Sigmoid colon (tissue), 6 donors: ENCODE measurements at regions not wholly inside any gene's neighbourhood (a gene's known extent, or its start where the extent isn't known, plus 50 kb on each side); places are given as distances from the start of the nearest gene placed in this dataset.

ENCODE experiments used
- DNase-seq: peaks from one replicate; pipeline ENCODE4 v3.0.0-alpha.2; 2019
- H3K27ac ChIP-seq, 4 donors: fragments of 200-600 bp; sonication (generic); one replicate each; pipeline ENCODE4 v1.5.1; 2016 to 2019; ENCODE audit warnings: mild to moderate bottlenecking in 1 of 4
- H3K27me3 ChIP-seq, 3 donors: fragments of 200-600 bp; sonication (generic); one replicate each; pipeline ENCODE4 v1.5.1; 2019; ENCODE audit warnings: mild to moderate bottlenecking in 1 of 3
- H3K36me3 ChIP-seq, 4 donors: fragments of 200-600 bp; sonication (generic); one replicate each; pipeline ENCODE4 v1.5.1; 2016 to 2019
- H3K4me1 ChIP-seq, 4 donors: fragments of 200-600 bp; sonication (generic); one replicate each; pipeline ENCODE4 v1.5.1; 2017 to 2019
- H3K4me3 ChIP-seq, 4 donors: fragments of 200-600 bp; sonication (generic); one replicate each; pipeline ENCODE4 v1.5.1; 2017 to 2019; ENCODE audit warnings: mild to moderate bottlenecking in 2 of 4, moderate library complexity in 1 of 4
- H3K9me3 ChIP-seq, 4 donors: fragments of 200-600 bp in 3 of 4; sonication (generic) in 3 of 4; one replicate each; pipeline versions ENCODE4 v1.5.1 to v1.6.1; 2013 to 2019
- EP300 ChIP-seq, 4 donors: sonication (generic); formaldehyde crosslinking; IDR thresholded peaks; one replicate each; pipeline ENCODE4 v1.6.1; 2017; ENCODE audit warnings: antibody characterized with exemption in 4 of 4
- POLR2A ChIP-seq, 2 donors: fragments of 450-650 bp; IDR thresholded peaks; one replicate each; pipeline ENCODE4 v1.6.1; 2016; ENCODE audit warnings: antibody characterized with exemption in 2 of 2, mild to moderate bottlenecking in 2 of 2, moderate library complexity in 2 of 2
- POLR2AphosphoS5 ChIP-seq, 4 donors: sonication (generic); formaldehyde crosslinking; IDR thresholded peaks; one replicate each; pipeline ENCODE4 v1.6.1; 2017; ENCODE audit warnings: antibody characterized with exemption in 4 of 4
- WGBS, 2 donors: extraction: QIAGEN DNeasy Blood & Tissue Kit; methylation state at CpG; one replicate each; pipeline ENCODE4 v1.1.7; 2013; 5-methylcytosine and 5-hydroxymethylcytosine counted together
- intact Hi-C: fragments of 100-400 bp; cut with DNase I; formaldehyde crosslinking; loops from one replicate; pipeline ENCODE4 v1.15.1; 2023
- TF ChIP-seq, protein P1 (sequence below), 4 experiments: fragments of 450-650 bp in 3 of 4; fragments of 200-600 bp in 1 of 4; IDR thresholded peaks; one replicate each; pipeline ENCODE4 v1.5.1; 2016 to 2019; ENCODE audit warnings: antibody characterized with exemption in 4 of 4, mild to moderate bottlenecking in 3 of 4, moderate library complexity in 2 of 4
- donor health status: healthy with polysubstance abuse.
- donor health status: healthy.

- no peaks in the 10 kb centered on the region for H3K4me1 ChIP-seq
- intact Hi-C loops, result no loop called here
- H3K27me3 ChIP-seq, result no peaks in the 10 kb centered on the region
- H3K4me3 ChIP-seq, result no peak overlapping the region
- H3K27ac ChIP-seq, result no peak overlapping the region
- no peaks in the 10 kb centered on the region for H3K36me3 ChIP-seq
- no peaks in the 10 kb centered on the region for H3K9me3 ChIP-seq
- no peak for DNase-seq
- TF ChIP-seq POLR2AphosphoS5 (IDR thresholded peaks at IDR 0.05) (no peak), POLR2A (IDR thresholded peaks at IDR 0.05) (no peak), EP300 (IDR thresholded peaks at IDR 0.05) (no peak)
- TF ChIP-seq, protein P1, sequence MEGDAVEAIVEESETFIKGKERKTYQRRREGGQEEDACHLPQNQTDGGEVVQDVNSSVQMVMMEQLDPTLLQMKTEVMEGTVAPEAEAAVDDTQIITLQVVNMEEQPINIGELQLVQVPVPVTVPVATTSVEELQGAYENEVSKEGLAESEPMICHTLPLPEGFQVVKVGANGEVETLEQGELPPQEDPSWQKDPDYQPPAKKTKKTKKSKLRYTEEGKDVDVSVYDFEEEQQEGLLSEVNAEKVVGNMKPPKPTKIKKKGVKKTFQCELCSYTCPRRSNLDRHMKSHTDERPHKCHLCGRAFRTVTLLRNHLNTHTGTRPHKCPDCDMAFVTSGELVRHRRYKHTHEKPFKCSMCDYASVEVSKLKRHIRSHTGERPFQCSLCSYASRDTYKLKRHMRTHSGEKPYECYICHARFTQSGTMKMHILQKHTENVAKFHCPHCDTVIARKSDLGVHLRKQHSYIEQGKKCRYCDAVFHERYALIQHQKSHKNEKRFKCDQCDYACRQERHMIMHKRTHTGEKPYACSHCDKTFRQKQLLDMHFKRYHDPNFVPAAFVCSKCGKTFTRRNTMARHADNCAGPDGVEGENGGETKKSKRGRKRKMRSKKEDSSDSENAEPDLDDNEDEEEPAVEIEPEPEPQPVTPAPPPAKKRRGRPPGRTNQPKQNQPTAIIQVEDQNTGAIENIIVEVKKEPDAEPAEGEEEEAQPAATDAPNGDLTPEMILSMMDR (IDR thresholded peaks at IDR 0.05), result no peak
- 23 to 62% methylated on average over 3 of the region's 3 CpGs for WGBS, 2 donors
Measured at GRCh38 chr10:94065362-94065761, 71.6 kb downstream of the PLCE1 start.

- no peaks in the 10 kb centered on the region for H3K9me3 ChIP-seq
- TF ChIP-seq, protein P1 (IDR thresholded peaks at IDR 0.05), result no peak
- TF ChIP-seq POLR2AphosphoS5 (IDR thresholded peaks at IDR 0.05) (no peak), POLR2A (IDR thresholded peaks at IDR 0.05) (no peak), EP300 (IDR thresholded peaks at IDR 0.05) (no peak)
- H3K27ac ChIP-seq, result no peak overlapping the region
- no peaks in the 10 kb centered on the region for H3K27me3 ChIP-seq
- H3K36me3 ChIP-seq, result no peaks in the 10 kb centered on the region
- DNase-seq, result no peak
- no peaks in the 10 kb centered on the region for H3K4me1 ChIP-seq
- intact Hi-C loops, result no loop called here
- no peak overlapping the region for H3K4me3 ChIP-seq
Measured at GRCh38 chr10:94065787-94066186, 72.1 kb downstream of the PLCE1 start.

DNA sequence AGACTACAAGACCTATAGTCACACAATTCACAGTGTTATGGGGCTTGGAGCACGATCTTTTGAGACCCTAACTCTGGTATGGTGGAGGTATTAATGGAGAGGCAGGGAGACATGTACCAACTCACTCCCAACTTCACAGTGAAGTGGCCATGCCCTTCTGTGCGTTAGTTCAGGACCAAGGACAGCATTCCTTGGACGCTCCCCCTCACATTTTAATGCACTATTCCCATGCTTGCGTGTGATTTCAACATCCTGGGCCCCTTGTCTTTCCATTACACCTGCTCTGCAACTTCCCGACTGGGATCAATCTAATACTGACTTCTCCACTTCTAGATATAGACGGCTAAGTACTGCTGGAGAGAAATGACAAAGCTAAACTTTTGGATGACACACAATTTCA is 72.7 kb downstream of the PLCE1 start:
- no peak overlapping the region for H3K4me3 ChIP-seq
- WGBS, 2 donors, result 43 to 70% methylated on average over 6 of the region's 6 CpGs
- H3K27ac ChIP-seq, result no peak overlapping the region
- H3K9me3 ChIP-seq, result no peaks in the 10 kb centered on the region
- H3K4me1 ChIP-seq, result no peaks in the 10 kb centered on the region
- H3K27me3 ChIP-seq, result no peaks in the 10 kb centered on the region
- DNase-seq, result no peak
- intact Hi-C loops, result no loop called here
- no peaks in the 10 kb centered on the region for H3K36me3 ChIP-seq
- TF ChIP-seq, protein P1 (IDR thresholded peaks at IDR 0.05), result no peak
- TF ChIP-seq POLR2AphosphoS5 (IDR thresholded peaks at IDR 0.05) (no peak), EP300 (IDR thresholded peaks at IDR 0.05) (no peak), POLR2A (IDR thresholded peaks at IDR 0.05) (no peak)

DNA sequence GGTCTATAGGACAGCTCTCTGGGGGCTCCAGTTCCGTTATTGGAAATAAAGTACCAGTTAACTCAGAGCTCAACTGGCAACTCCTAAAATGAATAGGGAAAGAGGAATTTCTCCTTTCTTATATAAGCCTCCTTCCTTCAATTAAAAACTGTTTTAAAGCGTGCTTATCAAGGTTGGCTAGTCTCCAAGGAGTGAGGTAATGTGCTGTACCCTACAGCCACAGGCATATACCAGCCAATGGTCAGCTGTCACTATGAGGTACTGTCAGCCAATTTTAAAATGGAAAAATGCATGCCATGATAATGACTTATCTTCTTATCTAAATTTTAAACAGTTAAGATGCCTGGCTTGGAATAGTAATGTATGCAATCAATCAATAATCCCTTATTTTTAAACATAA is 76.2 kb downstream of the PLCE1 start:
- TF ChIP-seq POLR2AphosphoS5 (IDR thresholded peaks at IDR 0.05) (no peak), EP300 (IDR thresholded peaks at IDR 0.05) (no peak), POLR2A (IDR thresholded peaks at IDR 0.05) (no peak)
- TF ChIP-seq, protein P1 (IDR thresholded peaks at IDR 0.05), result no peak
- DNase-seq, result no peak
- no peaks in the 10 kb centered on the region for H3K4me1 ChIP-seq
- WGBS, 2 donors, result 15 to 49% methylated on average over 2 of the region's 2 CpGs
- H3K4me3 ChIP-seq, result no peak overlapping the region
- no peaks in the 10 kb centered on the region for H3K9me3 ChIP-seq
- no peaks in the 10 kb centered on the region for H3K36me3 ChIP-seq
- no peaks in the 10 kb centered on the region for H3K27me3 ChIP-seq
- no peak overlapping the region for H3K27ac ChIP-seq
- intact Hi-C loops, result no loop called here

DNA sequence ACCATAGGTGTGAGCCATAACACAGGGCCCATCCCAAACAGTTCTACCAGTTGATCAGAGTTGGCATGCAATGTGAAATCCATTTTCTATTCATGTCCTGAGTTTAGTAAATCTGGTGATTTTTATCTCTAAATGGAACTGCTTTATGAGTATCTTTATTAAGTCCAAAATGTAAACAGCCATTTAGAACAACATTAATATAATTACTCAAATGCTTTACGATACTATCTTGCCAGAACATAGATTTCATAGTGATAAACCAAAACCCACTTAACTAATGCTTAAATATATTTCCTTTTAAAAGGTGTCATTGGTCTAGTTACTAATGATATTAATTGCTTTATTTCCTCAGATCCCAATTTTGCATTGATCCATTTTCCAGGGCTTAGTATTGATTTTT is 80.7 kb downstream of the PLCE1 start:
- TF ChIP-seq POLR2AphosphoS5 (IDR thresholded peaks at IDR 0.05) (no peak), POLR2A (IDR thresholded peaks at IDR 0.05) (no peak), EP300 (IDR thresholded peaks at IDR 0.05) (no peak)

More for the DNA sequence above, 80.7 kb downstream of the PLCE1 start:
- no peaks in the 10 kb centered on the region for H3K36me3 ChIP-seq
- H3K27me3 ChIP-seq, result no peaks in the 10 kb centered on the region
- H3K4me3 ChIP-seq, result no peak overlapping the region
- intact Hi-C loops, result no loop called here
- no peaks in the 10 kb centered on the region for H3K9me3 ChIP-seq
- WGBS, 2 donors, result 95 to 97% methylated on average over 1 of the region's 1 CpG
- peaks cover 0 to 22% (median 20%) of the 10 kb centered on the region in 4 donors for H3K4me1 ChIP-seq
- no peak overlapping the region for H3K27ac ChIP-seq
- DNase-seq, result no peak
